A549 (cell line): ENCODE measurements at regions not wholly inside any gene's neighbourhood (a gene's known extent, or its start where the extent isn't known, plus 50 kb on each side); places are given as distances from the start of the nearest gene placed in this dataset.

Experiments used
- ATAC-seq, 2 experiments: fragments of 200-7000 bp in 1 of 2; fragments of >200 bp in 1 of 2; cut with Nextera tagmentation in 1 of 2; cut with Tn5 transposase in 1 of 2; 3 replicates each; pipeline versions ENCODE4 v1.8.0 to v1.9.1; 2018 to 2020; ENCODE audit warnings: mild to moderate bottlenecking in 1 of 2, moderate library complexity in 1 of 2
- CTCF ChIA-PET: fragments of 300-600 bp; sonication (Branson Sonifier 250); formaldehyde crosslinking; extraction: SDS; loops from one replicate; lab custom pipeline; 2021; ENCODE audit warnings: antibody characterized with exemption, inconsistent platforms; lab: Yijun Ruan, JAX
- POLR2A ChIA-PET: fragments of 350-600 bp; formaldehyde crosslinking; extraction: SDS; loops from one replicate; lab custom pipeline; 2021; ENCODE audit warnings: antibody characterized with exemption, inconsistent platforms; lab: Yijun Ruan, JAX
- DNase-seq, 2 experiments: peaks; one replicate each; pipeline versions ENCODE4 v3.0.0 to v3.0.0-alpha.2; 2011 to 2016; ENCODE audit warnings: low read depth in 1 of 2, low spot score in 1 of 2
- FAIRE-seq: peaks from 2 replicates; lab custom pipeline; 2011; peaks lifted over from hg19 to GRCh38; lab: Jason Lieb, UNC
- H3K27ac ChIP-seq, 2 experiments: fragments of >200 bp; sonication (Bioruptor Twin); formaldehyde crosslinking; 3 replicates each; pipeline ENCODE4 v1.5.1; 2016 to 2017
- H3K4me1 ChIP-seq: fragments of >200 bp; sonication (Bioruptor Twin); formaldehyde crosslinking; 3 replicates; pipeline ENCODE4 v1.6.1; 2016
- H3K4me2 ChIP-seq: fragments of >200 bp; sonication (Bioruptor Twin); formaldehyde crosslinking; 3 replicates; pipeline ENCODE4 v1.6.1; 2016
- H3K4me3 ChIP-seq: fragments of >200 bp; sonication (Bioruptor Twin); formaldehyde crosslinking; 3 replicates; pipeline ENCODE4 v1.5.1; 2016
- H3K9me3 ChIP-seq: fragments of >200 bp; sonication (Bioruptor Twin); formaldehyde crosslinking; 3 replicates; pipeline ENCODE4 v1.6.1; 2016
- CBX8 ChIP-seq: fragments of 200-600 bp; sonication (generic); IDR thresholded peaks from 2 replicates; pipeline ENCODE4 v1.6.1; 2016
- CHD4 ChIP-seq: fragments of 200-600 bp; sonication (generic); IDR thresholded peaks from 2 replicates; pipeline ENCODE4 v1.6.1; 2016; ENCODE audit warnings: antibody characterized with exemption, mild to moderate bottlenecking, borderline replicate concordance
- ELK1 ChIP-seq: fragments of 150-350 bp; IDR thresholded peaks from 2 replicates; pipeline ENCODE4 v1.6.1; 2014; ENCODE audit warnings: low read depth, mild to moderate bottlenecking, low read length
- FOSL2 ChIP-seq, 2 experiments: fragments of 450-650 bp in 1 of 2; fragments of >200 bp in 1 of 2; sonication (Bioruptor Twin) in 1 of 2; formaldehyde crosslinking; IDR thresholded peaks; 2 replicates each; pipeline versions ENCODE4 v1.5.0 to v1.6.1; 2016 to 2020; ENCODE audit warnings: mild to moderate bottlenecking in 1 of 2, moderate library complexity in 1 of 2
- FOXS1 ChIP-seq: fragments of 250-450 bp; sonication (Bioruptor Pico); IDR thresholded peaks from 2 replicates; pipeline ENCODE4 v1.5.0; 2020; ENCODE audit warnings: mild to moderate bottlenecking, moderate library complexity
- GATA3 ChIP-seq: IDR thresholded peaks from 2 replicates; pipeline ENCODE4 v1.6.1; 2012; ENCODE audit warnings: borderline replicate concordance
- HOXA7 ChIP-seq: fragments of 250-450 bp; sonication (Bioruptor Pico); IDR thresholded peaks from 2 replicates; pipeline ENCODE4 v1.5.0; 2020; ENCODE audit warnings: mild to moderate bottlenecking, moderate library complexity
- HOXB13 ChIP-seq: fragments of 250-450 bp; sonication (Bioruptor Pico); IDR thresholded peaks from 2 replicates; pipeline ENCODE4 v1.5.0; 2020; ENCODE audit warnings: low read depth, mild to moderate bottlenecking, moderate library complexity
- JUNB ChIP-seq: fragments of >200 bp; sonication (Bioruptor Twin); formaldehyde crosslinking; IDR thresholded peaks from 2 replicates; pipeline ENCODE4 v1.6.1; 2016
- KDM1A ChIP-seq: fragments of 200-600 bp; sonication (generic); IDR thresholded peaks from 2 replicates; pipeline ENCODE4 v1.6.1; 2016; ENCODE audit warnings: low read depth, mild to moderate bottlenecking
- KDM5A ChIP-seq: fragments of 200-600 bp; sonication (generic); IDR thresholded peaks from 2 replicates; pipeline ENCODE4 v1.6.1; 2016; ENCODE audit warnings: antibody characterized with exemption, mild to moderate bottlenecking
- MAFK ChIP-seq: fragments of 450-650 bp; IDR thresholded peaks from 2 replicates; pipeline ENCODE4 v1.6.1; 2014; ENCODE audit not compliant: partially characterized antibody
- MYC ChIP-seq: IDR thresholded peaks from 2 replicates; pipeline ENCODE4 v1.6.1; 2012; ENCODE audit warnings: mild to moderate bottlenecking, inconsistent platforms, low read length, improper control_type of control experiment, borderline replicate concordance
- NFE2L2 ChIP-seq: fragments of 150-350 bp; conservative IDR thresholded peaks from 2 replicates; pipeline ENCODE4 v1.6.1; 2014; ENCODE audit warnings: low read length
- NPAS2 ChIP-seq: fragments of 250-450 bp; sonication (Bioruptor Pico); IDR thresholded peaks from 2 replicates; pipeline ENCODE4 v1.8.0; 2022; ENCODE audit warnings: mild to moderate bottlenecking, moderate library complexity, borderline replicate concordance
- NR3C1 ChIP-seq: fragments of >200 bp; sonication (Bioruptor Twin); formaldehyde crosslinking; IDR thresholded peaks from 3 replicates; pipeline ENCODE4 v1.6.1; 2017
- PHF8 ChIP-seq: fragments of 200-600 bp; sonication (generic); IDR thresholded peaks from 2 replicates; pipeline ENCODE4 v1.6.1; 2016; ENCODE audit warnings: low read depth, mild to moderate bottlenecking, antibody characterized with exemption, moderate library complexity, borderline replicate concordance
- RARB ChIP-seq: fragments of 250-450 bp; sonication (Bioruptor Pico); IDR thresholded peaks from 2 replicates; pipeline ENCODE4 v1.8.0; 2021; ENCODE audit warnings: mild to moderate bottlenecking, moderate library complexity
- RCOR1 ChIP-seq: fragments of 150-350 bp; IDR thresholded peaks from 2 replicates; pipeline ENCODE4 v1.6.1; 2014; ENCODE audit warnings: antibody characterized with exemption, low read length, low read depth
- REST ChIP-seq: fragments of 200-600 bp; sonication (generic); IDR thresholded peaks from 2 replicates; pipeline ENCODE4 v1.6.1; 2016; ENCODE audit warnings: antibody characterized with exemption, mild to moderate bottlenecking, moderate library complexity
- RFX5 ChIP-seq: fragments of 450-650 bp; IDR thresholded peaks from 2 replicates; pipeline ENCODE4 v1.7.1; 2014; ENCODE audit warnings: antibody characterized with exemption, mild to moderate bottlenecking, moderate library complexity
- ZSCAN20 ChIP-seq: fragments of 250-450 bp; sonication (Bioruptor Pico); IDR thresholded peaks from 2 replicates; pipeline ENCODE4 v1.8.0; 2022; ENCODE audit warnings: mild to moderate bottlenecking, moderate library complexity
- WGBS: methylation state at CpG from one replicate; pipeline ENCODE4 v1.1.6; 2017; ENCODE audit errors: missing lambda C conversion rate; 5-methylcytosine and 5-hydroxymethylcytosine counted together

- WGBS = 61% methylated on average over 2 of the region's 2 CpGs
- no peaks in the 10 kb centered on the region for H3K4me1 ChIP-seq
- DNase-seq (no peak), FAIRE-seq (no peak), ATAC-seq (no peak)
- CTCF ChIA-PET = no interaction called here
- no peak overlapping the region for H3K4me2 ChIP-seq
- POLR2A ChIA-PET = no interaction called here
- H3K27ac ChIP-seq = no peak overlapping the region
- TF ChIP-seq MAFK (no peak), ELK1 (no peak)
- H3K4me3 ChIP-seq = no peak overlapping the region
- H3K9me3 ChIP-seq = no peaks in the 10 kb centered on the region
These were observed 56.2 kb upstream of the ANKRD50 start for GRCh38 chr4:124768596-124769365.

- H3K9me3 ChIP-seq = no peaks in the 10 kb centered on the region
- no peak for TF ChIP-seq PHF8
- no peak for TF ChIP-seq RCOR1
- TF ChIP-seq HOXB13 (CRISPR knock-in tag) = no peak
- TF ChIP-seq ZSCAN20 (CRISPR knock-in tag) = no peak
- TF ChIP-seq RARB (CRISPR knock-in tag) = no peak
- no peak for TF ChIP-seq REST
- no peak for TF ChIP-seq NFE2L2
- TF ChIP-seq CHD4 = no peak
- no peak for TF ChIP-seq FOSL2 (IDR thresholded peaks at IDR 0.05)
- TF ChIP-seq FOSL2 (CRISPR knock-in tag; IDR thresholded peaks at IDR 0.05) = no peak
- no peak for TF ChIP-seq FOXS1
- no peak for TF ChIP-seq GATA3
- no peak for TF ChIP-seq MYC
- no peak for TF ChIP-seq KDM5A
- no peak for TF ChIP-seq HOXA7 (CRISPR knock-in tag)
- TF ChIP-seq RFX5 = no peak
- TF ChIP-seq JUNB = no peak
- no peak for TF ChIP-seq CBX8
- TF ChIP-seq NPAS2 = no peak
- TF ChIP-seq KDM1A = no peak
- no peak for TF ChIP-seq NR3C1
- TF ChIP-seq, all 56 proteins: peak for 0
- H3K4me1 ChIP-seq = no peaks in the 10 kb centered on the region
- DNase-seq = no peak
- WGBS = 88% methylated on average over 1 of the region's 1 CpG
- no peak overlapping the region for H3K27ac ChIP-seq
- no peak overlapping the region for H3K4me2 ChIP-seq
- H3K4me3 ChIP-seq = no peak overlapping the region
- FAIRE-seq = no peak
- ATAC-seq = no peak
- CTCF ChIA-PET = no interaction called here
- POLR2A ChIA-PET = no interaction called here
These were observed 50.4 kb upstream of the ANKRD50 start for GRCh38 chr4:124762956-124763355.
